ENCODE measurements at regions not wholly inside any gene's neighbourhood (a gene's known extent, or its start where the extent isn't known, plus 50 kb on each side); places are given as distances from the start of the nearest gene placed in this dataset.

- Histone ChIP-seq H3K4me3 (no peak overlapping the region), H3K27ac (no peak overlapping the region), H3K36me3 (no peaks in the 10 kb centered on the region), H3K4me1 (no peaks in the 10 kb centered on the region), H3K27me3 (no peaks in the 10 kb centered on the region), H3K9me3 (peaks cover 0 to 13% (median 0%) of the 10 kb centered on the region in 4 donors)
- WGBS, 2 donors: 19% methylated on average over 1 of the region's 1 CpG
- TF ChIP-seq CTCF (IDR thresholded peaks at IDR 0.05) (no peak), EP300 (IDR thresholded peaks at IDR 0.05) (no peak), POLR2A (IDR thresholded peaks at IDR 0.05) (no peak)
- DNase-seq (ENCODE audit: low spot score in 2 of 2): no peak
These were observed 632.5 kb downstream of the KCTD8 start for GRCh38 chr4:43816116-43816515.

DNA sequence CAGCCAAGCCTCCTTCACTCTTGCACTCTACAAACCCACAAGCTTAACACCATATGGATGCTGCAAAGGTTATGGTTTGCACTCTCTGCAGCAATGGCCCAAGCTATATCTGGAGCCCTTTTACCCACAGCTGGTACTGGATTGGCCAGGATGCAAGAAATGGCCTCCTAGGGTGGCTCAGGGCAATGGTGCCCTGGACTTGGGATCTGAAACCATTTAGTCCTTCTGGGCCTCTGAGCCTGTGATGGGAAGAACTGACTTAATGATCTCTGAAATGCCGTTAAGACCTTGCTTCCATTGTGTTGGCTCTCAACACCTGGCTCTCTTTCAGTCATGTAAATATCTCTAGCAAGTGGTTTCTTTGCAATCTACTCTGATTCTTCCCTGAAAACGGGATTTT, 626.0 kb downstream of the KCTD8 start:
- no peak overlapping the region for H3K4me3 ChIP-seq
- no peak overlapping the region for H3K27ac ChIP-seq
- no peaks in the 10 kb centered on the region for H3K27me3 ChIP-seq
- H3K4me1 ChIP-seq: no peaks in the 10 kb centered on the region
- DNase-seq (ENCODE audit: low spot score in 2 of 2): no peak
- TF ChIP-seq EP300 (IDR thresholded peaks at IDR 0.05) (no peak), CTCF (IDR thresholded peaks at IDR 0.05) (no peak)
- no peaks in the 10 kb centered on the region for H3K36me3 ChIP-seq
- WGBS, 2 donors: 71 to 74% methylated on average over 2 of the region's 2 CpGs
- peaks cover 0 to 26% (median 0%) of the 10 kb centered on the region in 4 donors for H3K9me3 ChIP-seq

DNA sequence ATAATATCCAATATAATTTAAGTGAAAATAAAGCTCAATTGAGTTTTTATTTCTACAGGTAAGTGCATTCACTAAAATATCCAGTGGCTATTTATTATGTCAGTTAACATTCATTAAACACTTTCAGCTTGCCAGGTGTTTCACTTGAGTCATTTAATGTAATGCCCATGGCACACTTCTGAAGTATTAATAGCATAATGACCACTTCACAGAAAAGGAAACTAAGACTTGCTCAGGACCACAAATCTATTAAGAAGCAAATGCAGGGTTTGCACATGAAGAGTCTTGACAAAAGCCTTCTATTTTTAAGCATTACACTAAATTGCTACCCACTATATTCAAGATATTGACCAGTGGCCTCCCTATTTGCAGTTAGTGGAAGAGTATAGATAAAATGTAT, 612.7 kb downstream of the KCTD8 start:
- TF ChIP-seq CTCF (IDR thresholded peaks at IDR 0.05) (no peak), POLR2A (IDR thresholded peaks at IDR 0.05) (no peak), EP300 (IDR thresholded peaks at IDR 0.05) (no peak)
- Histone ChIP-seq H3K27ac (no peak overlapping the region), H3K4me3 (no peak overlapping the region), H3K27me3 (no peaks in the 10 kb centered on the region), H3K4me1 (no peaks in the 10 kb centered on the region), H3K36me3 (no peaks in the 10 kb centered on the region), H3K9me3 (no peaks in the 10 kb centered on the region)
- DNase-seq (ENCODE audit: low spot score in 2 of 2): no peak

- Histone ChIP-seq H3K27ac (no peak overlapping the region), H3K9me3 (no peaks in the 10 kb centered on the region), H3K4me1 (no peaks in the 10 kb centered on the region), H3K4me3 (no peak overlapping the region), H3K36me3 (no peaks in the 10 kb centered on the region), H3K27me3 (no peaks in the 10 kb centered on the region)
- TF ChIP-seq CTCF (IDR thresholded peaks at IDR 0.05): no peak
- no peak for TF ChIP-seq EP300 (IDR thresholded peaks at IDR 0.05)
- no peak for TF ChIP-seq POLR2A (IDR thresholded peaks at IDR 0.05)
- no peak for DNase-seq (ENCODE audit: low spot score in 2 of 2)
These were observed 611.4 kb downstream of the KCTD8 start for GRCh38 chr4:43837171-43837570.

DNA sequence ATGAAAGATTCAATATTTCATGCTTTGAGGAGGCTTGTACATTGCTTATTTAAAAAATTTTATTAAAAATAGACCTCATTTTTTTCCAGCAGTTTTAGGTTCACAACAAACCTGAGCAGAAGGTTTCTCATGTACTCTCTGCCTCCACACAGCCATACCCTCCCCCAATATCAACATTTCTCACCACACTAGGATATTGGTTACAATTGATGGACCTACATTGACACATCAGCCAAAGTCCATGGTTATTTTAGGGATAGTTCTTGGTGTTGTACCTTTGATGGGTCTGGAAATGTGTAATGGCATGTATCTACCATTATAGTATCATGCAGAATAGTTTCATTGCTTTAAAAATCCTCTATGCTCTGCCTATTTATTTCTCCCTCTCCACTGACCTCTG, 611.0 kb downstream of the KCTD8 start:
- Histone ChIP-seq H3K4me3 (no peak overlapping the region), H3K9me3 (no peaks in the 10 kb centered on the region), H3K4me1 (no peaks in the 10 kb centered on the region), H3K27ac (no peak overlapping the region), H3K27me3 (no peaks in the 10 kb centered on the region), H3K36me3 (no peaks in the 10 kb centered on the region)
- DNase-seq (ENCODE audit: low spot score in 2 of 2): no peak
- TF ChIP-seq POLR2A (IDR thresholded peaks at IDR 0.05): no peak
- TF ChIP-seq EP300 (IDR thresholded peaks at IDR 0.05): no peak
- TF ChIP-seq CTCF (IDR thresholded peaks at IDR 0.05): no peak
